Islet of Langerhans (tissue), 1 donor: ENCODE measurements at regions not wholly inside any gene's neighbourhood (a gene's known extent, or its start where the extent isn't known, plus 50 kb on each side); places are given as distances from the start of the nearest gene placed in this dataset.
"Not testable (repeated sequence)": the region's sequence is repeated elsewhere in the genome, so short reads cannot be mapped to it uniquely, and the experiment has no call there.

ENCODE experiments used
- FAIRE-seq: peaks from one replicate; lab custom pipeline; 2011; peaks lifted over from hg19 to GRCh38; lab: Jason Lieb, UNC

DNA sequence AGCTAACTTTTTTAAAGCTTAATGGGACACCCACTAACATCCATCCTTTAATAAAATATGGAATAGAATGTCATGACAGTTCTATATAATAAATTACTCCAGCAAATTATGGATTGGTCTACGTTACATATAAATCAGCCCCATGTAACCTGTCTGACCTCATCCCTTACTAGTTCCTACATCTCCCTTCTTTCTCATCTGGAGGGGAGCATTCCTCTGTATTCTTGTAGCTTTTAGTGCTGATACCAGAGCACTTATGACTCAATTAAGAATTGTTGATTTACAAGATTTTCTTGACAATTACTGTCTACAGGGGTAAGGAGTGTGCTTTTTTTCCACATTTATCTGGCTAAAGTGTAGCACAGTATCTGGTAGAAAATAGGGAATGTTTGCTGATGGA lies 523.7 kb downstream of the FAM181B start:
- FAIRE-seq: no peak

DNA sequence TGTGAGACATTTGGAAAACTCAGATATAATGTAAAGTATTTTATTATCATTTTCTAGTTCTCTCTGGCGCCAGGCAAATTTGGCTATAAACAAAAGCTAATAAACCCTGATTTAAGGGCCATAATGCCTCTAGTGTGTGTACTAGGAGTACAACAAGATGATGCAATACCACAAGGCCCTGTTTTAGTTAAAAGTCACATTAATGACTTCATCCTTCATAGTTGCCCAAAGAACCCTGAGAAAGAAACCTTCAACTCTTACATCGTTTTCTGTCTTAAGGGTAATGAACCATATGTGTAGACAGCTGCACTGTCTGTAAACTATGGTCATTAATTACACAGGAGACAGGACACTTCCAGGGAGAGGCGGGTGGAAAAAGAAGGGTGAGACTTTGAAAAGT lies 538.4 kb downstream of the FAM181B start:
- FAIRE-seq: no peak

DNA sequence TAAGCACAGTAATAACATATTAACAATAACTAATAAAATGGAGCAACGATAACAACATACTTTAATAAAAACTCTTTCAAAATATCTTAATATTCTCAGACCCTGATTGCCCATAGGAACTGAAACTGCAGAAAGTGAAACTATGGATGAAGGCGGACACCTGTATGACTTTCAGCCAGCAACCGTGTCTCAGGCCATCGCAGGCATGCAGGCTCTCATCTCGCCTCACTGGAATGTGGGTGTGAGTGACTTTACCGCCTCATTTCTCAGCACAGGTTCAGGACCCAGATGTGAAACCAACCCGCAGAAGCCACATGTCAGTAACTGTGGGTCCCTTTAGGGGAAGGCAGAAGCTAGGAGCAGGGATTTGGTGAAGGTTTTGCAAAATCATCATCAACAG lies 539.1 kb downstream of the FAM181B start:
- no peak for FAIRE-seq

DNA sequence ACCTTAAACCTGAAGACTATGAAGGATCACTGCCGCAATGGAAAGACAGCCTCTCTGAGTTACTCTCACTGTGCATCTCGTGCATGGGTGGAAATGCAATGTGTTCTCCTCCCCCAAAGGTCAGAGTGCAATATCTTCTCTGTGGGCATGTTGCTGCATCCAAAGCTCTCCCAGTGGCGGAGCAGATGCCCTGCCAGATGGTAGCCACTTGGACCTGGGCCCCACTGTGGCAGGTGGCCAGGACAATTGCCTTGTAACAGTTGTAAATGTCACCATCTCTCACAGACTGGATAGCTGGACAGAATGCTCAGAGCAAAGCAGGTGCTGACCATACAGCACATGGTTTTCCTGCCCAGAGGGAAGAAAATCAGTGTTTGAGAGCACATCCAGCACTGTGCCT lies 542.0 kb downstream of the FAM181B start:
- no peak for FAIRE-seq

DNA sequence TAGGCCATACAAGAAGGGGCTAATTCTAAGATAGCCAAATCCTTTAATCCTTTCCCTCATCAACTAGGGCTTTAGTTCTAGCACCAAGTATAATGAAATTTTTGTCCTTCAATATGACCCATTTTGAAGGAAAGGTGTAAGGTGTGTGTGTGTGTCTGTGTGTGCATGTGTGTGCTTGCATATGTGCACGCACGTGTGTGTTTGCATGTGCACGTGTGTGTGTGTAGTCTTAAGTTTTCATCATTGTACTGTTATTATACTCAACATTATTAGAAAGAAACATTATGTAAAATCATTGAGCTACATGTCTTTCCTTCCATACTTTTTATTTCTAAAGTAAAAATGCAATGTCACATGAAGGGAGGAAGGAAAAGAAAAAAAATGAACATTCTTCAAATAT lies 547.7 kb downstream of the FAM181B start:
- FAIRE-seq: no peak

DNA sequence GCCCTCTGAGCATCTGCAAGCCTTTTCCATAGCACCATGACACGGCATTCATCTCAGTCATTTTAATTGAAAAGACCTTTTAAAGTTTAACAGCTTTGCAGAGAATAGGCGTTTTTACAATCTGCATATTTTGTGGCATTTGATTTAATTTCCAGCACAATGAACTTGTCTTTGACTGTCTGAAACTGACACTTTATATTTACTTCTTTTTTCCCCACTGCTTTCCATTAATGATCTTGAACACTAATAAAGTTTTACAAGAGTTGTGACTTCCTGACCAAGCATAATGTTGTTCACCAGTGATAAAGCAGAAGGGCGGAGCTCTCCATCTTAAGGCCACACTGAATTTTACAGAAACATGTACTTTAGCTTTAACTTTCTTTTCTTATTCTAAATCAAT lies 548.7 kb downstream of the FAM181B start:
- no peak for FAIRE-seq

DNA sequence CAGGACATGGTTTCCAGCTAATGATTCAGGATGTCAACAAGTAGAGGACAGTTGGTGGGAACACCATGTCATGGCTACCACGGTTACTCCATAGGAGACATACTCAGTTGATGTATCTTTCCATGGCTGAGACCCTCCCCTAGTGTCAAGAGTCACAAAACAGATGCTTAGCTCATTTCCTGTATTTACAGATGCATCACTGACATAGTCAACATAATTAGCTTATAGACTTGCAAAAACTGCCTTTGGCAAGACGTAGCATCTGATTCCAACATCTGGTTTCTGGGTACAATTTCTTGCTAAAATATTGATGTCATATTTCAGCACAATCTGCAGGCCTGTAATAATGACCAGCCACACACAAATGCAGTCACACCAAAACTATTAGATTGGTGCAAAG lies 550.3 kb downstream of the FAM181B start:
- FAIRE-seq: no peak

DNA sequence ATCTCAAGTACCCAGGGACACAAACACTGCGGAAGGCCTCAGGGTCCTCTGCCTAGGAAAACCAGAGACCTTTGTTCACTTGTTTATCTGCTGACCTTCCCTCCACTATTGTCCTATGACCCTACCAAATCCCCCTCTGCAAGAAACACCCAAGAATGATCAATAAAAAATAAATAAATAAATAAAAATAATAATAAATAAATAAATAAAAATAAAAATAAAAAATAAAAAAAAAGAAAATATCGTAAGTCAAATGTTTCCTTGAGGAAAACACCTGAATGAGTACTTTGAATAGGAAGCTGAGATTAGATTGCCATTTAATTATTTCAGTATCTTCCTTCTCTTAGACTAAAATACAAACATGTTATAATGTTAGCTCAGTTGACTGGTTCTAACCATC lies 551.0 kb downstream of the FAM181B start:
- not testable (repeated sequence) for FAIRE-seq

DNA sequence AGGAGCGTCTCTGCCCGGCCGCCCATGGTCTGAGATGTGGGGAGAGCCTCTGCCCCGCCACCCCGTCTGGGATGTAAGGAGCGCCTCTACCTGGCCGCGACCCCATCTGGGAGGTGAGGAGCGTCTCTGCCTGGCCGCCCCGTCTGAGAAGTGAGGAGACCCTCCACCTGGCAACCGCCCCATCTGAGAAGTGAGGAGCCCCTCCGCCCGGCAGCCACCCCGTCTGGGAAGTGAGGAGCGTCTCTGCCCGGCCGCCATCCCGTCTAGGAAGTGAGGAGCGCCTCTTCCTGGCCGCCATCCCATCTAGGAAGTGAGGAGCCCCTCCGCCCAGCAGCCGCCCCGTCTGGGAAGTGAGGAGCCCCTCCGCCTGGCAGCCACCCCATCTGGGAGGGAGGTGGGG lies 551.9 kb downstream of the FAM181B start:
- FAIRE-seq: not testable (repeated sequence)

DNA sequence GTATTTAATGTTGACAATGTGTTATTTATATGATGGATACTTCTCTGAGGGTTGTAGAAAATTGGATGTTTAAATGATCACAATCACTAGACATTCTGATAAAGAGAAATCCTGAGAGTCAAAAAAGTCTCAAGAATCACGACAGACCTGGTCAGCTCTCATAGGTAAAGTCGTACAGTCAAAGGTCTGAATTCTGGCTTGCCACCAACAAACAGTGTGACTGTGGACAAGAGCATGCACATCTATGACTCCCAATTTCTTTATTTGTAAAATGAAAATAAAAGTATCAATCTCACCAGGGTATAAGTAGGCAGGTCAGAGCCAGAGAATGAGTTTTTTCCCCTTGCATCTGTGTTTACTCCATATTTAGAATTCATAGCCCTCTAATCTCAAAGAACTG lies 556.7 kb downstream of the FAM181B start:
- FAIRE-seq: no peak

DNA sequence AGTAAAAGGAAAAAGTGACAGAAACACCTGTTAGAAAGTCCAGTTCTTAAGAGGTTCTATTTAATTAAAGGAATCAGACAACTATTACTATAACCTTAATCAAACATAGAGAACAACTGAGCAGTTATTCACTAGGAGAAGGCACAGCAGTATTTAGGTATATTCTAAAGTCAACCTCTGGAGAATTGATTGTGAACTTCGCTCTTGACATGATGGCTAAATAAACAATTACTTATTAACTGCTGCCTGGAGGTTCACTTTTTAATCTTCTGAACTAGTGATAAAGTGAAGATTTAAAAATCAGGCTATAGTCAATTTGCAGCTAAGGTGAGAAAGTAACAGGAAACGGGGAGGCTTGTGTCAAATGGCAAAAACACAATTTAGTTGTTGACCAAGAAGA lies 557.3 kb downstream of the FAM181B start:
- FAIRE-seq: no peak

DNA sequence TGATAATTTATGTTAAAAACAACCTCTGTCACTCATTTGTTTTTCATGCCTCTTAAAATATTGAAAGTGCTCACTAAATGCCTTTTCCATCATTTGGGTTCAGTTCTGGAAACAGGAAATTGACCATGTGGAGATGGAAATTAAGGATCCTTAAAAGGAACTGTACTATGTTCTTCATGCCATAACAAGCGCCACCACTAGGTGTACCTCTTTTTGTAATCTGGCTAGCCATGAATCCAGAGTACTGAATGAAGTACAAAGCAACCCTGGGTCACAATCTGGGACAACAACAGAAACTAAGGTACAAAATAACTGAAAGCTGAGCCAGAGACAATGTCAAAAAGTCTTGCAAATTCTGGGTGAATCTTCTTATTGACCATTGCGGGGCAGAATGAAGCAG lies 559.1 kb downstream of the FAM181B start:
- FAIRE-seq: no peak

DNA sequence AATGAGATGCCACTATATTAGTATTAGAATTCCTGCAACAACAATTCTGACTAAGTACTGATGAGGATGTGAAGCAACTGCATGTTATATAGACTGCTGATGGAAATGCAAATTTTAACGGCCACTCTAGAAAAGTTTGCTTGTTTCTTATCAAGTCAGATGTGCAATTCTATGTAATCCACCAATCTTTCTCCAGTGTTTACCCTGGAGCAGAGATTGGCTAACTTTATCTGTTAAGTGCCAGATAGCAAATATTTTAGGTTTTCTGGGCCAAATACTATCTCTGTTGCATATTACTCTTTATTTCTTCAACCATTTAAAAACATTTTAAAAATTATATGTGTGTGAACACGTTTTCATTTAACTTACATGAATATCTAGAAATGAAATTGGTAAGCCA lies 586.9 kb downstream of the FAM181B start:
- FAIRE-seq: no peak

DNA sequence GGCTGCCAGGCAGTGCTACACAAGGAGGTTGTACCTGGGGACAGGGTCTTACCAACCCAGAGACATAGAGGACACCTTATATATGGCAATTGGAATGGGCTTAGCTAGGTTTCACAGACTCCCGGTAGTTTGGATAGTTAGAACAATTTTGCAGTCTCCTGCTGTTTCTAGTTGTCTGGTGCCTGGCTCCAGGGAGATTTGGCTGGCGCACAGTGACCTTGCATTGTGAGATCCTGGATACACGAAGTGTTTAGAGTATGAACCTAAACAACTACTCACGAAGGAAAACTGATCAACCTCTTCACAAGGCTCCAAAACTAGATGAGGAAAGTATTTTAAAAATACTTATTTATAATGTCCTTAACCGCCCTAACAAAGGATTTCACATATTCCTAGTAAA lies 614.7 kb downstream of the FAM181B start:
- FAIRE-seq: no peak

DNA sequence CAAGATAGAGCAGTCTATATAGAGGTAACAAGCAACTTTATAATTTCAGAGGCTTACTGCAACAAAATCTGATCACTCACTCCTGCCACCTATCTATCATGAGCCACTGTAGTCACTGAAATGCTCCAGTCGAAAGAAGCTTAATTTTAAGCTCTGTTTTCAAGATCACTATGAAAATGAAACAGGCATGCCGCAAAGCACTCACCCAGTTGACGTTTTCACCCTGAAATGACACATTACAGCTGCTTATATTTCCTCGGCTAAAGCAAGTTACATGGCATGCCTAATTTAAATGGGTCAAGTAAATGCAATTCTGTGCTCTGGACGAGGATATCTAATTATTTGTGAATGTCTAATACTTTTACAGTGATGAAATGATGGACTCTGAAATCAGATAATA lies 616.3 kb downstream of the FAM181B start:
- FAIRE-seq: no peak

DNA sequence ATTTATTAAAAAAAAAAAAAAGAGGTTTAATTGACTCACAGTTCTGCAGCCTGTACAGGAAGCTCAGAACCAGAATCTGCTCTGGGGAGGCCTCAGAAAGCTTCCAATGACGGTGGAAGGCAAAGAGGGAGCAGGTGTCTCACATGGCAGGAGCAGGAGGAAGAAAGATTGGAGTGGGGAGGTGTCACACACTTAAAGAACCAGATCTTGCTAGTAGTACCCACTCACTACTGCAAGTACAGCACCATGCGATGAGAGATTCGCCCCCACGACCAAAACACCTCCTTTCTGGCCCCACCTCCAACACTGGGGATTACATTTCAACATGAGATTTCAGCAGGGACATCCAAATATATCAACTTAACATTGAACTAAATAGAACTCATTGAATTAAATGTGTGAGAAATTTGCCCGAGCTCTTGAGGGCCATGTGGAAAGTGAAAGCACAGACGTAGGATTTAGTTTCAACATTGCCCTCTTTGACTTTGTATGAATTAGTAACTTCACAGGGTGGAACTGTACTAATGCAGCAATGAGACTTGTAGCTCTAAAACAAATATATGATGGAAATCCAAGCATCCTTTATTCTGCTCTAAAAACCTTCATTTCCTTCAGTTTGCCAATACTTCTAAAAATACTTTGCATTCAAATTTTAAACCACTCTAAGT lies 628.2 kb downstream of the FAM181B start:
- no peak for FAIRE-seq

DNA sequence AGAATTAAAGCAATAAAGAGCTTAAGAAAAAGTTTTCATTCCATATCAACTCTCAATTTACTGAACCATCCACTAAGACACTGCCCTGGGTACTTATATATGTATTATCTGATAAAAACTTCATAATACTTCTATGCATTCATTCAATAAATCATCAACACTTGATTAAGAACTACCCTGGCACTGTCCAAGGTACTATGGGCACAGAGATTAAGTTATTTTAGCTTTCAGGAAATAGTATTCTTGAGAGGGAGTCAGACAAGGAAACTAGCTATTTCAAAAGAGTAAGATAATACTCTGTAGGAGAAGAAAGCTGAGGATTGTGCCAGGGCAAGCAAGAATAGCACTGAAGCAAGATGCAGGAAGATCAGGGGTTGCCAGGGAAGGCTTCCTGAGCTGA lies 640.8 kb downstream of the FAM181B start:
- FAIRE-seq: no peak

DNA sequence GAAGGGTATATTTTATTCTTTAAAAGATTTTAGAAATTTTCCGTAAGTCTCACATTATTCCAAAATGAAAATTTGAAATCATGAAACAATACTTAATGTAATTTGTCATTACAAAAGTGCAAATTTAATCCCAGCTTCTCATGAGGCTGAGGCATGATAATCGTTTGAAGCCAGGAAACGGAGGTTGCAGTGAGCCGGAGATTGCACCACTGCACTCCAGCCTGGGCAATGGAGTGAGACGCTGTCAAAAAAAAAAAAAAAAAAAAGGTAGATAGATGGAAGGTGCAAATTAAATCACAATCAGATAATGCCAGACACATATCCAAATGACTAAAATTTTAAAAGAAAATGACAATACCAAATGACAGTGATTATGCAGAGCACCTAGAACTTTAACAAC lies 644.2 kb downstream of the FAM181B start:
- FAIRE-seq: no peak

DNA sequence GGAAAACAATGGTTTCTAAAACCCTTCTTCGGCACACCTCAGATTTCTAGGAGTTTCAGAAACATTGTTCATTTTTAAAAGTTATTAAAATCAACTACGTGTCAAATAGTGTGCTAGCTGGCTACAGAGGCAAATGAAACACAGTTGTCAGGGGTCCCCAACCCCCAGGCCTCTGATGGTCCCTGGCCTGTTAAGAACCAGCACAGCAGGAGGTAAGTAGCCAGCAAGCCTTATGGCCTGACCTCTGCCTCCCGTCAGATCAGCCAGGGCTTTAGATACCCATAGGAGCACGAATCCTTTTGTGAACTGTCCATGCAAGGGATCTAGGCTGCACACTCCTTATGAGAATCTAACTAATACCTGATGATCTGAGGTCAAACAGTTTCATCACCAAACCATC lies 648.2 kb downstream of the FAM181B start:
- FAIRE-seq: no peak

DNA sequence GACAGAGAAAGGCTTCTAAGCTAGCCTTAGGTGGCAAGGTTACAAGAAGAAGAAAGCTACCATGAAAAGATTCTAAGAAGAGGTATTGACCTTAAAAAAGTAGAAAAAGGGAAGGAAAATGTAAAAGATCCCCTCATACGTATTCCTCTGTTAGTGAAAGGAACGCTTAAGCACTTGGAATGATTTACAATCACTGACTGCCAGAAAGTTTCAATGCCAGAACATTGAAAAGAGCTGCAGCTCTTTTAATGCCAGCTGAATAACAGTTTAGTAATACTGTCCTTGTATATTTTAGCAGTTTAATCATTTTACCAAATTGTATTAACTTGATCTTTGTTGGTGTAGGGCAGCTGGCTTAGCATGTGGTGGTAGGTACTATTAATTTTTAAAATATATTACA lies 650.7 kb downstream of the FAM181B start:
- no peak for FAIRE-seq

DNA sequence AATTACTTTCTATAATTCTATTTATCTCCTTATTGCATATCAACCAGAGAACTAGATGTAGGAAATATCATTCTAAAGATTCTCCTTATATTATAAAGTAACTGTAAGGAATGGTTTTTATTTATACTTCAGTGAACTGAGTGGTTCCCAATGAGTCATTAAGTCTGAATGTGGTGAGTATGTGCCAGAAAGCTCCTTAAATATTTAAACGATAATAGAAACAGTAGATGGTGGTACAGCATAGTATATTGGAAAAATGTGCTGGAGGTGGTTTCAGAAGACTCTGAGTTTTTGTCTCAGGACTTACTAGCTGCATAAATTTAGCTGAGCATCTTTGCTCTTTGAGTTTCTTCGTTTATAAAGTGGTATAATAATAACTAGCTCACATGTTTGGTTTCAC lies 653.5 kb downstream of the FAM181B start:
- FAIRE-seq: no peak

DNA sequence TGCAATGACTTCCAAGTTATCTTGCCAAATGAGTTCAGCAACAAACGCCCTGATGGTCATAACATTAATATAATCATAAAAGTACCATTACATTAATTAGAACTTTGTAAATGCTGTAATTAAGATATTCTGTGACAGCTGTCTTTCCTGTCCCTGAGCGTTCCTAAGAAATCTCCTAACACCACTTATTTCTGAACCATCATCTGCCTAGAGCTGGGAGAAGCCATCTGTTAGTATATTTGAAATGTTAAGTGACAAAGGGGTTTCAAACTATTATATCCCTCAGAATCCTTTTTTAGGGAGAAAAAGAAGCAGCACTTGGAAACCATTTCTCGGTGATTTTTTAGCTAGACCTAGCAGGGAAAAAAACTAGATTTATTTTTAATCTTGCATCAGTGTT lies 657.5 kb downstream of the FAM181B start:
- no peak for FAIRE-seq

DNA sequence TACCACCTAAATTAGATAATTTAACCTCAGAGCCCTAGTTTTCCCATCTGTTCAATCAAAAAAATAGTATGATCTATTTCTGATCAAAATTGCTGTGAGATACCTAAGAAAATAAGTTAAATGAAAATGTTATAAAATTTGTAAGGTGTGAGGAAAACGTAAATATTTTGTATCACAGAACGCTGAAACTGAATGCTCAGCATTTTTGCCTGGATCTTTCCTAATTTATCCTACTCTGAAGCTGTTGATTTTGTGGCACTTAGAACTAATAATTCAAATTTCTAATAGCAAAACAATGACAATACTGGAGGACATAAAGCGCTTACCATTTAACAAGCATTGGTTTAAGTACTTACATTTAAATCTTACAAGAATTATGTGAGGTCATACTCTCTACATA lies 674.2 kb downstream of the FAM181B start:
- no peak for FAIRE-seq

DNA sequence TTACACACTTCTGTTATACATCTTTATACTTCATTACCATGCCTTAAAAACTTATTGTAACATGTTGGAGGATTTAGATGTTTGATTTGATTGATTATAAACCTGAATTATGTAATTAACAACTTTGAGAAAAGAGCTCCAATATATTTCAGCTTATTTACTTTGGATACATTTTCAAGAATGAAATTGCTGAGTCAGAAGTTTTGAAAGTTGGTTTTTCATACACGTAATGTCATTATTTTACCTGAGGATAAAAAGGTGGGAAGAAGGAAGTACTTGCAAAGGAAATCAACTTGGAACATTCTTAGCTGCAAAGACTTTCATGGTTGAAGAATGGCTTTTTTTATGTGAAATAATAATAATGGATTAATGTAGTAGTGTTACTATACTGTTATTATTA lies 677.2 kb downstream of the FAM181B start:
- no peak for FAIRE-seq

DNA sequence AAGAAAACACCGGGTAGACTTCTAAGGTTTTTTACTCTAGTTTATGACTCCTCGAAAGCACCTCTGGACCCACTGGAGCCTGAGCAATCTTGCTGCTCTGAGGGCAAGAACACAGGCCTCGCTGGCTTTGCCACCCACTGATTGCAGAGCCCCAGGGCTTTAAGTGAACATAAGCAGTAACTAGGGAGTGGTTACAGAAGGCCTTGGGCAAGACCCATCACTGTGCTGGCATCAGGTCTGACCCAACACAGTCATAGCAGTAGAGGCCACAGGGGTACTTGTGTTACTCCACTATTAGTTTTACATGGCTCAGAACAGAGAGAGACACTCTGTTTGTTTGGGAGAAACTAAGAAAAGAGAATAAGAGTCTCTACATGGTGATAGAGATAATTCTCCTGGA lies 684.5 kb downstream of the FAM181B start:
- no peak for FAIRE-seq
